GM18520 (cell line): ENCODE measurements at regions not wholly inside any gene's neighbourhood (a gene's known extent, or its start where the extent isn't known, plus 50 kb on each side); places are given as distances from the start of the nearest gene placed in this dataset.
A peak's percentile ranks its signal among the peaks of the same experiment; 100 is the strongest.

Experiments
- ATAC-seq: cut with Tn5 transposase; IDR thresholded peaks from one replicate; pipeline ENCODE4 v1.9.1; 2021; ENCODE audit not compliant: unreplicated experiment

DNA sequence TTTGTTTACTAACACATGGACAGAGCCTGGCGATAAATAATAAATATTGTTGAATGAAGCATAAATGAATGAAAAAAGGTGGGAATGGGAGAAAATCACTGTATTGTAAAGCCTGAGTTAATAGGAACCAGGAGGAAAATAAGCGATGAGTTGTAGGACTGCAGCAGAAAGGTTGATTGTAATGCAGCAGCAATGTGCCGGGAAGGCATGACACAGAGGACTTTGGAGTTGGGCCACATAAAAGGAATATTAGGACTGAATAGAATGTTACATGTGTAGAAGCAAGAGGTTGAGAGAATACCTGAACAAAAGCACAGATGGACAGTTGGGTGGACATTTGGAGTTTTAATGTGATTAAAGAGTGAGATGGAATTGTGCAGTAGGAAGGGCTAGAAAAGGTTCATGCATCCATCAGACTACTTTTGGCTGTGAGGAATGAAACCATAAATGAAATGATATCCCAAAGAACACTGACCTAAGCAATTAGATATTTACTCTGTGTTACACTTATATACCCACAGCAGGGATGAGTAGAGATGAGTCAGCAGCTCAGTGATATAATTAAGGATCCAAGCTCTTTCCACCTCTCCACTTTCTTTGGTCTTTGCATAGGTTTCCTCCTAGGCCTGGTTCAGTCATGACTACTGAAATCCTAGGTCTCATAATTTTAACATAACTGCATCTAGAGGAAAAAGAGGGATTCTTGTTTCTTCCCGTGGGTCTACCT is 55.4 kb downstream of the CCER1 start:
- ATAC-seq: no peak

- ATAC-seq: no peak
Observed at GRCh38 chr12:90897986-90898385, 57.0 kb downstream of the CCER1 start.

DNA sequence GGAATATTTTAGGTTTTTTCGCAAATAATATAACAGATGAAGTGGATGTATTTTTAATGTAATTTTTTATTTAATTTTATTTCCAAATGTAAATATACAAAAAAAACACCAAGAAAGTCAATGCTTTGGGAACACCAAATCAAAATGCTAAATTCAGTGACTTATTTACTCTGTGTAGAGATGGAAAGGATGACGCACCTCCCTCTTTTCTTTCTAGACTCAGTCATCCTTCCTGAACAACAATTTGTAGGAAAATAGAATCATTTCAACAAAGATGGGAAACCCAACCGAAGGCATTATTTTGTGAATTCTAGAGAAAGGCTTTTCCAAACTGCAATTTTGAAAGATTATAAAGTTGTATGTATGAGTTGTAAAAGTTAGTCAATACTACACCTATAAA is 57.7 kb downstream of the CCER1 start:
- no peak for ATAC-seq

DNA sequence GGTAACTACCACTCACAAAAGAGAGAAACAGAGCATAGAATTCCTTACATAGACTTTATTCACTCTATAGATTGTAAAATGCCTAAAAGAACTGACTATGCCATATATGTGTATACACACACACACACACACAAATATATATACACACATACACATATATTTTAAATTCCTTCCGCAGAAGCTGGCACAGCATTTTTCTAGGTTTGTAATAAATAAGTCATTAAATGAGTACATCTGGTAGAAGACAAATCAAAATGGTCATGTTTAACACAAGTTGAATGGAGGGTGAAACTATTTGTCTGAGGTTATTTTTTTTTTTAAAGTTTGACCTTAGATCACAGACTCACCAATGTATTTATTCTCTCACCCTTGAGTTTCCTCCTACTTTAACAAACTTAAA is 58.2 kb downstream of the CCER1 start:
- no peak for ATAC-seq

DNA sequence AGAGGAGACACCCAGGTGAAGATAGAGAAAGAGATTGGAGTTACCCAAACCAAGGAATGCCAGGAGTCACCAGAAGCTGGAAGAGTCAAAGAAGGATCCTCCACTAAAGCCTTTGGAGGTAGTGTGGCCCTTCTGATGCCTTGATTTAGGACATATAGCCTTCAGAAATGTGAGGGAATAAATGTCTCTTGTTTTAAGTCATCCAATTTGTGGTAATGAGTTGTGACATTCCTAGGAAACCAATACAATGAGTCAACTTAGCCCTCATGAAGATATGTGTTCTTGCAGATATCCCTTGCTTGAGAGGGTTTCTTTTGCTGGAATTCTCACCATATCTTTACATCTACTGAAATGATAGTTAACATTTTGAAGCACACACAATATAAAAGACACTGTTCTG is 58.8 kb downstream of the CCER1 start:
- ATAC-seq: no peak

- ATAC-seq: no peak
Observed at GRCh38 chr12:90888316-90888715, 66.7 kb downstream of the CCER1 start.

DNA sequence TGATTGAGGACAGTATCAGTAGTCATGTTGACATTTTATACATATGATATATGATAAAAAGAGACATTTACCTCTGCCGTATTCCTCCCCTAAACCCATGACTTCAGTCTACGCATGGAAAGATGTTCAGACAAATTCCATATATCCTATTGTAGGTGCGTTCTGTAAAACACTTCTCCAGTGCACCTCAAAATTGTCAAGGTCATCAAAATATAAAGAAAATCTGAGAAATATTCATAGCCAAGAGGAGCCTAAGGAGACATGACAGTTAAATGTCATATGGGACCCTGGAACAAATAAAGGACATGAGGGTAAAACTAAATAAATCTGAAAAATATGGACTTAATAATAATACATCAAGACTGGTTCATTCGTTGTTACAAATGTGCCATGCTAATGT is 71.5 kb downstream of the CCER1 start:
- no peak for ATAC-seq

- ATAC-seq: no peak
Observed at GRCh38 chr12:90871726-90872096, 83.3 kb downstream of the CCER1 start.

DNA sequence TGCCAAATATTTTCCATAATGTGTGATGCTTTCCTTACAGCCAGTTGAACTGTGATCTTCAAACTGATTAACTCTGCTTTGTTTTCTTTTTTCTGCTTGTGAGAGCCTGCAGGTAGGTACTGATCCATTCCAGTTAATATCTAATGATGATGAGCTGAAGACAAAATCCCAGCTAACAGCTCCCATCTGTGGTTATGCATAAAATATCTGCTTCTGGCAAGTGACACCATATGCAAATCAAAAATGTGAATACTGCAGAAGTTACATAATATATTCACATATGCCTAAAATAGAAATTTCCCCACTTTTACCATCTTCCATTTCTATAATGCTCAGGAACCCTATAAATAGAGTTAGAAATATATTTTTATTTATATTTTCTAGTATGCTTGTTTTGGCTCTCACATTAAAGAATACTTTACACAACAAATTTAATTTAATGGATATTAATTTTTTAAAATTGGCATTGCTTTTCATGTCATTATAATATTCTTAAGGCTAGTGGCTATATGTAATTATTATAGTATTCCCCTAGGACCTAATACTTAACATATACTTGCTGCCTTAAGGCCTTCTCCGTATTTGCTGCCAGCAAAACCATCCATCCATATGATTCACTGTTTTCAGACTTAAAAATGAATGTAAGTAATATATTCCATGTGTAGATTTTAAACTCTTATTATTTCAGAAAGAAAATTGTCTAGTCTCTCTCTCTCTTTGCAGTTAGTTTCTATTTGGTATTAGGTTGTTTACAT is 83.8 kb downstream of the CCER1 start:
- no peak for ATAC-seq

DNA sequence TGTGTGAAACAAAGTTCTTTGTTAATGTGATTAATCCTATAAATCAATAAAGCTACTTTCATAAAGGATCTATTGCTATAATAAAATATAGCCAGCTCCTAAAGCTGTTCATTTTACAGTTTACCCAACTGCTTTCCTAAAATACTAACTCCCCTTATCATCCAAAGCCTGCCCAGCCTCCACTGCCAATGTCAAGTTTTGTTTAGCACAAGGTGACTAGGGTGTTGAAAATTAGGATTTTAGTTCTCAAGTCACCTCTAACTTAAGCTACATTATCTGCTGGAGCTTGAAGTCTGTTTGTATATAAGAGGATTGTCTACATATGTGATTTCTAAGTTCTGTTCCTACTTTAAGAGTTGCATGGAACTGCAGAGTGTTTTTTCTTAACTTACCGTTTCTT is 86.3 kb downstream of the CCER1 start:
- no peak for ATAC-seq

DNA sequence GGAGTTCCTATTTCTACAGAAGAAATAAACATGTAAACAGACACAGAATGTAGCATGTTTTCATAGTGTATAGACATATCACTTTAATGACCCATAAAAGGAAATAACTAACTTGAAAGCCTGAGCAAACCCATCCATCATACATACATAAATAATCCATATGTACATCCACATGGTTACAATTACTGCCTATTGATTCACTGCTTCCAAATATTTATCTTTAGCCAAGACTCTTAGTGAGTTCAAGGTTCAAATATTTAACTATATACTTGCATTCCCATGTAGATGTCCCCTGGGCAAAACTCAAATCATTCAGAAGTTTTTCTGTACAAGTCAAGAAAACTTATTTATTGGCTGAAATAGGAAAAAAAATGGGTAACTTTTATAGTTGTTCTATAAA is 95.4 kb downstream of the CCER1 start:
- no peak for ATAC-seq

- no peak for ATAC-seq
Observed at GRCh38 chr12:90858252-90858651, 96.7 kb downstream of the CCER1 start.

GRCh38 chr12:90855534-90855933 is 99.4 kb downstream of the CCER1 start:
- ATAC-seq: no peak

DNA sequence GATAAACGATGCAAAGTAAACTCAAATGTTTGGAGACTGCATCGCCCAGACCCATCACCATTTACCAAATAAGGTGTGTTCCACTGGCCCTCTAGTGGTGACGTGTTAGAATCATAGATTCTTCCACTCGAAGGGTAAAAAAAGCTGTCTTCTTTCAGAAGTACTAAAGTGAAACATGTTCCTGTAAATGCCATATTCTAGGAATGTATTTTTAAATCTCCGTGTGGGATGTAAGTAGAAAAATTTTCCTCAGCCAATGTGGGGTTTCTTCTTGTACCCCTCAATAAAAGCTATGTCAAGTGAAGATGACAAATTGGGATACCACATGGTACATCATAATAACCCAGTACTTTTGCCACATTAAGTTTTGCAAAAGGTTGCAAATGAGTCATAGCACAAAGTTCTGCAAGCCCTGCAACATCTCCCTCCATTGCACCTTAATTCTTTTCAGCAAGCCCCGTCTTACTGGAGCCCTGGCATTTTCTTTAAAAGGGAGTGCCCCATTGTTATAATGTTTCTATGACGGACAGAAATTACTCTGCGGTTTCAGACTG is 100.8 kb downstream of the CCER1 start:
- ATAC-seq: peak; percentile 47

GRCh38 chr12:90851800-90852718 is 102.9 kb downstream of the CCER1 start:
- no peak for ATAC-seq

GRCh38 chr12:90842477-90842876 is 112.5 kb downstream of the CCER1 start:
- no peak for ATAC-seq

DNA sequence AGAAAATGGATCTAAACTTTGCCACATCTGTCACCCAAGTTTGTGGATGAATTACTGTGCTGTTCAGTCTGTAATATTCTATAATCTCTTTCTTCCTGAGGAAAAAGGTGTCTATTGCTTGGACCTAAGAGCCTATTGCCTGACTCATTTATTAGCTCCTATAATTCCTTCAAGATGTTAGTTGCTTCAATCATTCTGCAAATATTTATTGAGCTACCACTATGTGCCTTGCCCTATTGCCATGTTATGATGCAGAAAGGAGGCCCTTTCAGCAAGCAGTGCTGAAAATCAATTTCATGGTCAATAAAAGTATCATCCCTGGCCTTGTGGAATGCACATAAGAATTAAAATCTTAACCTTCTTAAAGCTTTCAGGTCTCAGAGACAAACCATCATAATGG is 113.6 kb downstream of the CCER1 start:
- ATAC-seq: no peak

DNA sequence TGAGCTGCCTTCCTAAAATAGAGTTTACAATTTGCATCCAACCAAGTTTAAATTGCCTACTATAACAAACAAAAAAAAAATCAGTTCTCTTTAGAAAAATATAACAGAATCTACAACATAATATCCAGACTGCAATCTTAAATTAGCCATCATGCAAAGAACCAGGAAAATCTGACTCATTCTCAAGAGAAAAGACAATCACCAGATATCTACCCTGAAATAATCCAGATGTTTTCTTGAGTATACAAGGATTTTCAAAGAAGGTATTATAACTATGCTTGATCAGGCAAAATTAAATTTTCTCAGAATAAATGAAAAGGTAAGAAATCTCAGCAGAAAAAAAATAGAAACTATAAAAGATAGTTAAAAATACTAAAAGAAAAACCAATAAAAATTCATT is 115.6 kb downstream of the CCER1 start:
- ATAC-seq: no peak

GRCh38 chr12:90836689-90837088 is 118.3 kb downstream of the CCER1 start:
- no peak for ATAC-seq

DNA sequence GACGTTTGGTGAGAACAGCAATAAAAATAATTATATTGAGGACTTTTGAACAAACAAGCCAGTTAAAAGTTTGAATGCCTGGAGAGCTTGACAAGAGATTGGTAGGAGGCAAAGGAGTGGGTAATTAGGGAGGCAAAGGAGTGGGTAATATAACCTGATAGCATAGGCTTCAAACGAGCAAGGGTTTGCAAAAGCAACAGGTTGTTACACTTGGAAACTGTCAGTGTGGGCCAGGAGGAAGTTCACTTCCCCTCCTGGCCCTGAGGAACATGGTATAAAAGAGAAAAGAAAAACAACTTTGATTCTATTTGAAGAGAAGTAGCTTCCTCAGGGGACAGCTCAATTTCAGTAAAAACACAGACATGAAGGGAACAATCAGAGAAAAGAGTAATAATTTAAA is 121.7 kb downstream of the CCER1 start:
- ATAC-seq: no peak

DNA sequence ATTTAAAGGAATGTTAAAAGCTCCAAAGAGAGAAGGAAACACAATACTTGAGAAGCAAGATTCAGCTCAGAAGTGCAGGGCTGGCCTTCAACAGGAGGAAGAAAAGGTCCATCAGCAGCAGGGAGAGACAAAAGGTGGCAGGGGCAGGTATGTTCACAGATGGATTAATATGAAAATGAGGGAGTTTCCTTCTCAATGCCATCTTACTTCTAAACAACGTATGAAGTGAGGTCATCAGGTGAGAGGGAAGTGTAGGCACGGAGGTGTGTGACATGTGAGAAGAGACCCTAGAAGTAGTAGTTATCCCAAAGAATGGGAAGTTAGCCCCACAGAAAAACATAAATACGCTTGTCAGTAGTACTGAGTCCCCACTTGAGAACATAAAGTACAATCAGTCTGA is 122.5 kb downstream of the CCER1 start:
- no peak for ATAC-seq
